ENCODE measurements at regions not wholly inside any gene's neighbourhood (a gene's known extent, or its start where the extent isn't known, plus 50 kb on each side); places are given as distances from the start of the nearest gene placed in this dataset.

DNA sequence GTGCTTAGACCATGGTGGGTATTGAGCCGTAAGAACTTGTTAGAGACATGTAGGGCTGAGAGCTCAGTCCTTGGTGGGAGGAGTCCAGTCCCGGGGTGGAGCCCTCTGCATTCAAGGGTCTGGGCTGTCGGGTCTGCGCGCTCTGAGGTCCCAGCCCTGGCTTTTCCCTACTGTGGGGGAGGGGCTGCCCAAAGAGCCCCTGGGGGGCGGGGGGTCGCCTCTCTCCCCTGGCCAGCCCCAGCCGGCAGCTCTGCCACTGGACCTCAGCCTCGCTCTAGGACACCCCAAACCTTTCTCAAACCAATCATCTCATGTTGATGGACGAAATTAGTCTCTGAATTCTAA, 1006.4 kb downstream of the BRD1 start:
- TF ChIP-seq EZH2 (IDR thresholded peaks at IDR 0.05; ENCODE audit: insufficient read depth, poor library complexity, severe bottlenecking): no peak
- no peak for TF ChIP-seq EZH2phosphoT487 (IDR thresholded peaks at IDR 0.05; ENCODE audit: insufficient read depth, low read depth)
